C4-2B (cell line): ENCODE measurements at regions not wholly inside any gene's neighbourhood (a gene's known extent, or its start where the extent isn't known, plus 50 kb on each side); places are given as distances from the start of the nearest gene placed in this dataset.

Experiments used
- H3K27ac ChIP-seq: fragments of 450-650 bp; 2 replicates; pipeline ENCODE4 v1.5.1; 2017
- CTCF ChIP-seq: fragments of 450-650 bp; conservative IDR thresholded peaks from 2 replicates; pipeline ENCODE4 v1.5.1; 2017; ENCODE audit warnings: mild to moderate bottlenecking
- ZFX ChIP-seq: fragments of 450-650 bp; IDR thresholded peaks from 2 replicates; pipeline ENCODE4 v1.6.1; 2017

GRCh38 chrX:4809571-4809970, 1096.1 kb upstream of the PRKX start:
- no peak overlapping the region for H3K27ac ChIP-seq
- TF ChIP-seq ZFX (no peak), CTCF (no peak)

GRCh38 chrX:4805502-4805901, 1092.1 kb upstream of the PRKX start:
- H3K27ac ChIP-seq = no peak overlapping the region
- TF ChIP-seq CTCF = no peak
- no peak for TF ChIP-seq ZFX

- TF ChIP-seq ZFX (no peak), CTCF (no peak)
Observed at GRCh38 chrX:4800756-4801155, 1087.3 kb upstream of the PRKX start.

GRCh38 chrX:4787971-4788370, 1074.5 kb upstream of the PRKX start:
- peak; percentile 25 for TF ChIP-seq CTCF
- TF ChIP-seq ZFX = no peak
- no peak overlapping the region for H3K27ac ChIP-seq

More at GRCh38 chrX:4800756-4801155, 1087.3 kb upstream of the PRKX start:
- H3K27ac ChIP-seq = no peak overlapping the region

- TF ChIP-seq CTCF = no peak
- no peak for TF ChIP-seq ZFX
- no peak overlapping the region for H3K27ac ChIP-seq
Observed at GRCh38 chrX:4764888-4765287, 1051.4 kb upstream of the PRKX start.

- TF ChIP-seq ZFX (no peak), CTCF (no peak)
- H3K27ac ChIP-seq = no peak overlapping the region
Observed at GRCh38 chrX:4762196-4762595, 1048.7 kb upstream of the PRKX start.

- no peak overlapping the region for H3K27ac ChIP-seq
- TF ChIP-seq ZFX = no peak
- TF ChIP-seq CTCF = no peak
Observed at GRCh38 chrX:4754878-4755604, 1041.6 kb upstream of the PRKX start.
